Medulla oblongata (tissue), 1 donor: ENCODE measurements at regions not wholly inside any gene's neighbourhood (a gene's known extent, or its start where the extent isn't known, plus 50 kb on each side); places are given as distances from the start of the nearest gene placed in this dataset.

Source experiments
- DNase-seq: peaks from one replicate; pipeline ENCODE4 v3.0.0-alpha.2; 2015; ENCODE audit errors: extremely low spot score

GRCh38 chr18:1930291-1931270 lies 640.7 kb downstream of the METTL4 start:
- DNase-seq, result no peak

GRCh38 chr18:1952486-1952885 lies 618.8 kb downstream of the METTL4 start:
- no peak for DNase-seq

GRCh38 chr18:1954583-1955312 lies 616.6 kb downstream of the METTL4 start:
- no peak for DNase-seq

GRCh38 chr18:1958798-1959197 lies 612.5 kb downstream of the METTL4 start:
- no peak for DNase-seq

GRCh38 chr18:1965016-1965415 lies 606.3 kb downstream of the METTL4 start:
- no peak for DNase-seq

- no peak for DNase-seq
Observed at GRCh38 chr18:1965541-1965940, 605.8 kb downstream of the METTL4 start.

GRCh38 chr18:1968801-1969498 lies 602.4 kb downstream of the METTL4 start:
- DNase-seq, result no peak

GRCh38 chr18:1976484-1976883 lies 594.8 kb downstream of the METTL4 start:
- DNase-seq, result no peak

- DNase-seq, result no peak
Observed at GRCh38 chr18:1982056-1982455, 589.2 kb downstream of the METTL4 start.

GRCh38 chr18:1983746-1984515 lies 587.4 kb downstream of the METTL4 start:
- no peak for DNase-seq

- DNase-seq, result no peak
Observed at GRCh38 chr18:1993866-1994265, 577.4 kb downstream of the METTL4 start.

- no peak for DNase-seq
Observed at GRCh38 chr18:1994471-1994870, 576.8 kb downstream of the METTL4 start.

- no peak for DNase-seq
Observed at GRCh38 chr18:1995041-1995612, 576.2 kb downstream of the METTL4 start.

- DNase-seq, result no peak
Observed at GRCh38 chr18:1998121-1998520, 573.2 kb downstream of the METTL4 start.

- DNase-seq, result no peak
Observed at GRCh38 chr18:1999387-1999786, 571.9 kb downstream of the METTL4 start.

- no peak for DNase-seq
Observed at GRCh38 chr18:2002151-2002550, 569.2 kb downstream of the METTL4 start.

- no peak for DNase-seq
Observed at GRCh38 chr18:2002604-2003003, 568.7 kb downstream of the METTL4 start.

GRCh38 chr18:2009942-2010697 lies 561.2 kb downstream of the METTL4 start:
- DNase-seq, result no peak

- DNase-seq, result no peak
Observed at GRCh38 chr18:2027016-2027415, 544.3 kb downstream of the METTL4 start.

GRCh38 chr18:2027756-2028155 lies 543.5 kb downstream of the METTL4 start:
- no peak for DNase-seq
